Kidney epithelial cell (primary cell): ENCODE measurements at regions not wholly inside any gene's neighbourhood (a gene's known extent, or its start where the extent isn't known, plus 50 kb on each side); places are given as distances from the start of the nearest gene placed in this dataset.

Experiments used
- DNase-seq: peaks from one replicate; pipeline ENCODE4 v3.0.0-alpha.2; 2010; ENCODE audit warnings: low read depth
- H3K27me3 ChIP-seq: 2 replicates; pipeline ENCODE4 v1.6.0; 2011; ENCODE audit warnings: low read length; ENCODE audit not compliant: control insufficient read depth, insufficient read depth
- H3K36me3 ChIP-seq: 2 replicates; pipeline ENCODE4 v1.5.1; 2011; ENCODE audit warnings: low read length; ENCODE audit not compliant: control insufficient read depth, insufficient read depth
- H3K4me3 ChIP-seq: 2 replicates; pipeline ENCODE4 v1.5.1; 2011; ENCODE audit warnings: low read depth, mild to moderate bottlenecking, control low read depth, low read length
- TF ChIP-seq, protein P1 (sequence below): IDR thresholded peaks from 2 replicates; pipeline ENCODE4 v1.5.1; 2011; ENCODE audit warnings: mild to moderate bottlenecking, moderate library complexity, low read length, control low read depth, inconsistent platforms; ENCODE audit not compliant: insufficient read depth, poor library complexity, severe bottlenecking

DNA sequence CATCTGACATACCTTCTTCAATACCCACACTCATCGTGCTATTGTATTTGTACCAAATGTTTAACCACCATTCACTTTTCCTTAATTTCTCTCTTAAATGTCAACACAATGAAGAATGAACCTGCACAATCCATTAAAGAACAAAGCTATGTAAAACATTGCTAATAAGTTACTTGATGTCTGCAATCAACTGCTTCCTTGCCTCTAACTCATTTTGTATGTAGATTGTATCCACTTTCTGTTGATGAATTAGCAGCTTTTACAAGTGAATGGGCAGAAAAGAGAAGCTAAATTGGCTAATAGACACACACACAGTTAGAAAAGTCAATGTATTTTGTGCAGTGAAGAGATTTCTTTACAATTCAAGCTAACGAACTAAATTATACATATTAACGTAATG, 212.5 kb upstream of the NDST3 start:
- Histone ChIP-seq H3K4me3 (no peak overlapping the region), H3K36me3 (no peaks in the 10 kb centered on the region), H3K27me3 (no peaks in the 10 kb centered on the region)
- TF ChIP-seq, protein P1, sequence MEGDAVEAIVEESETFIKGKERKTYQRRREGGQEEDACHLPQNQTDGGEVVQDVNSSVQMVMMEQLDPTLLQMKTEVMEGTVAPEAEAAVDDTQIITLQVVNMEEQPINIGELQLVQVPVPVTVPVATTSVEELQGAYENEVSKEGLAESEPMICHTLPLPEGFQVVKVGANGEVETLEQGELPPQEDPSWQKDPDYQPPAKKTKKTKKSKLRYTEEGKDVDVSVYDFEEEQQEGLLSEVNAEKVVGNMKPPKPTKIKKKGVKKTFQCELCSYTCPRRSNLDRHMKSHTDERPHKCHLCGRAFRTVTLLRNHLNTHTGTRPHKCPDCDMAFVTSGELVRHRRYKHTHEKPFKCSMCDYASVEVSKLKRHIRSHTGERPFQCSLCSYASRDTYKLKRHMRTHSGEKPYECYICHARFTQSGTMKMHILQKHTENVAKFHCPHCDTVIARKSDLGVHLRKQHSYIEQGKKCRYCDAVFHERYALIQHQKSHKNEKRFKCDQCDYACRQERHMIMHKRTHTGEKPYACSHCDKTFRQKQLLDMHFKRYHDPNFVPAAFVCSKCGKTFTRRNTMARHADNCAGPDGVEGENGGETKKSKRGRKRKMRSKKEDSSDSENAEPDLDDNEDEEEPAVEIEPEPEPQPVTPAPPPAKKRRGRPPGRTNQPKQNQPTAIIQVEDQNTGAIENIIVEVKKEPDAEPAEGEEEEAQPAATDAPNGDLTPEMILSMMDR: no peak
- no peak for DNase-seq

DNA sequence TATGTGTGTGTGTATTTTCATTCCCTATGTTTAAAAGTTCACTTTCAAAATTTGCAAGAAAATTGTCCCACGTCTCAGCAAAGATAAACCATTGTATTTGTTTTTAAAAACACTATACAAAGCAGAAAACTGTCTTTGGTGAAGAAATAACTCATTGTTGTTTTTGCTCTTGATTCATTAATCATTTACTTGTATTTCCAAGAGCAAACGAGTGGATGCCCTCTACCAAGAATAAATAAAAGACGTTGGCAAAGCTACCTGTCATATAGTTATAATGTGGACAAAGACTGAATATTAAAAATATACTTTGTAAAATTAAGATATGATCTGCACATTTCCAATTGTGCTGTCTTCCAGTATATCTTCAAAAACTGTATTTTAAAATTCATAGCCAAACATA, 210.9 kb upstream of the NDST3 start:
- Histone ChIP-seq H3K4me3 (no peak overlapping the region), H3K36me3 (no peaks in the 10 kb centered on the region), H3K27me3 (no peaks in the 10 kb centered on the region)
- TF ChIP-seq, protein P1: no peak
- no peak for DNase-seq

DNA sequence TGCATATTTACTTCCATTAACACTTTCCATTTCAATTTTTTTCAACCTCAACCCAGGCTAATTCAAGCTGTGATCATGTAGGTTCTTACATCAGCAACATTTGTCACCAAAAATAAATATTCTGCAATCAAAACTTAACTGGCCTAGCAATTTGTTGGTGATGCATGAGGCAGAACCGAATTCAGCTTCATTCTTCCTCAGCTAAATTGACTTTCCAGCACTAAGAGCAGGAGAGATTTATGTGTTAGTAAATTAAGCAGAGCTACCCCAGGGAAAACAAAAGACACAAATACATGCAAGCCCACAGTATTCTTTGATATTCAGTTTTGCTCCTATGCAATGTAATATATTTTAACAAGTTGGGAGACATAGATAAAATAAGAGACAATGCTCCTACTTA, 208.7 kb upstream of the NDST3 start:
- DNase-seq: no peak
- H3K36me3 ChIP-seq: no peaks in the 10 kb centered on the region
- H3K27me3 ChIP-seq: no peaks in the 10 kb centered on the region
- no peak overlapping the region for H3K4me3 ChIP-seq
- TF ChIP-seq, protein P1: no peak

DNA sequence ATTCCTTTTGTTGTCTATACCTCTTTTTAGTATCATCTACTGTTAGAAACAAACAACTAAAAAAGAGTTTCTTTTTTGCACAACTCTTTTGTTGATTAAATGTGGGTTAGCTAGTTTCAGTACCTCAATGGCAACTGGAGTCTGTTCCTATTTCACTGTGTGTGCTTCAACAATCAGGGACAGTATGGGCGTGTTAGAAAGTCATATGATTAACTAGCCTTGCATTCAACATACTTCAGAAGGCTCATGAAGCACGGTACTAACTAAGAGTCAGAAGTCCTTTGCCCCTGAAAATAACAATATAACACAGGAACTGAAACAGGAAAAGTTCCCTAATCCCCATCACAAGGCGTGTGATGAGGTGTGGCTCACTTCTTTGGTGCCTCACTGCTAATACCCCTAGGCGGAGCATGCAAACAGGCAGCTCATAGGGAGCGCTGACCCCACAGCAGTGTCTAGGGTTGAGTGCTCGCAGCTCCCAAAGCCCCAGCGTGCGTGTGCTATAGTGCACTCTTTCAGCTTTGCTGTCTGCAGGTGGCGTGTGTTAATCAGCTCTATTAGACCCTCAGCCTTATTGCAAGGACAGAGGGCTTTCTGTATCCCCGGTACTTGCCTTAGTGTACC, 203.1 kb upstream of the NDST3 start:
- Histone ChIP-seq H3K4me3 (no peak overlapping the region), H3K36me3 (no peaks in the 10 kb centered on the region)
- TF ChIP-seq, protein P1: no peak

DNA sequence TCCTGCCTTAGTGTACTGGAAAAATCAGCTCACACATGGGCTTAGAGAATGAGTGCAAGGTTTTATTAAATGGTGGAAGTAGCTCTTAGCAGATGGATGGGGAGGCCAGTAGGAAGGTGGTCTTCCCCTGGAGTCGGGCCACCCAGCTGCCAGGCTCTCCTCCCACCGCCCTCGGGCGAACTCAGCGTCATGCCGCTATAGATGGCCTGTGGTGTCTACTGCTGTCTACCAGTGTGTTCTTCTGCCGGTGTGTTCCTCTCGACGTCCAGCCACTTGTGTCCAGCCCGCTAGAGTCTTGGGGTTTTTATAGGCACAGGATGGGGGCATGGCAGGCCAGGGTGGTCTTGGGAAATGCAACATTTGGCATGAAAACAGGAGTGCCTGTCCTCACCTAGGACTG, 198.7 kb upstream of the NDST3 start:
- no peak overlapping the region for H3K4me3 ChIP-seq
- no peak for DNase-seq
- no peaks in the 10 kb centered on the region for H3K27me3 ChIP-seq
- H3K36me3 ChIP-seq: no peaks in the 10 kb centered on the region
- TF ChIP-seq, protein P1: no peak

More for the DNA sequence above, 203.1 kb upstream of the NDST3 start:
- no peak for DNase-seq
- H3K27me3 ChIP-seq: no peaks in the 10 kb centered on the region

DNA sequence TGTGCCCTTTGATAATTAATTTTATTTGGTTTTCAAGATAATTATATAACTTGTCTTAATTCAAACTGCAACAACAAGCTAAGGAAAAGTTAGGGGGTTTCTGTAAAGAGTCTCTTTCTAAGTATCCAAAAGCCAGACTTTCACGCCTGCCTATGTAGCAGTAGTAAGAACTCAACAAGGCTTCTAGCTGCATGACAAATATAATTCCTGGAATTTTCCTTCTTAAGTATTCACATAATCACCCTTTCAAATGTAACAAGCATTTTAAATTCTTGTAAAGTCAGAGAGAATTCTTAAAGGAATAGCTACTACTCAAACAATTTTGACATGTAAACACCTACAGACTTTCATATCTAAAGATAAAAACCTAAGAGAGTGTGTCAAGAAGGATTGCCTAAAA, 189.7 kb upstream of the NDST3 start:
- TF ChIP-seq, protein P1: no peak
- Histone ChIP-seq H3K27me3 (no peaks in the 10 kb centered on the region), H3K36me3 (no peaks in the 10 kb centered on the region), H3K4me3 (no peak overlapping the region)
- no peak for DNase-seq
